Transverse colon (tissue), 4 donors: ENCODE measurements at regions not wholly inside any gene's neighbourhood (a gene's known extent, or its start where the extent isn't known, plus 50 kb on each side); places are given as distances from the start of the nearest gene placed in this dataset.
"Not testable (repeated sequence)": the region's sequence is repeated elsewhere in the genome, so short reads cannot be mapped to it uniquely, and the experiment has no call there.

ENCODE experiments used
- DNase-seq: peaks from one replicate; pipeline ENCODE4 v3.0.0-alpha.2; 2019
- H3K27ac ChIP-seq, 4 donors: fragments of 200-600 bp; sonication (generic); 2 replicates each; pipeline ENCODE4 v1.5.1; 2016 to 2018; ENCODE audit warnings: inconsistent platforms in 4 of 4
- H3K27me3 ChIP-seq: fragments of 200-600 bp; sonication (generic); 2 replicates; pipeline ENCODE4 v1.5.1; 2017; ENCODE audit warnings: inconsistent platforms
- H3K36me3 ChIP-seq, 4 donors: fragments of 200-600 bp; sonication (generic); 2 replicates each; pipeline ENCODE4 v1.5.1; 2017 to 2019; ENCODE audit warnings: inconsistent platforms in 4 of 4
- H3K4me1 ChIP-seq, 4 donors: fragments of 200-600 bp; sonication (generic); 2 replicates each; pipeline ENCODE4 v1.5.1; 2017 to 2020; ENCODE audit warnings: inconsistent platforms in 4 of 4
- H3K4me3 ChIP-seq, 4 donors: fragments of 200-600 bp; sonication (generic); 1 replicate in 1 of 4; 2 replicates in 3 of 4; pipeline versions ENCODE4 v1.5.1 to v1.6.1; 2017 to 2019; ENCODE audit warnings: inconsistent platforms in 4 of 4
- H3K9me3 ChIP-seq, 2 donors: fragments of 200-600 bp; sonication (generic); 2 replicates each; pipeline ENCODE4 v1.5.1; 2017 to 2019; ENCODE audit warnings: inconsistent platforms in 2 of 2
- CTCF ChIP-seq, 5 experiments: fragments of 200-600 bp in 3 of 5; fragments of 450-650 bp in 2 of 5; sonication (generic) in 3 of 5; IDR thresholded peaks; 1 replicate in 2 of 5; 2 replicates in 3 of 5; pipeline ENCODE4 v1.5.1; 2016 to 2017; ENCODE audit warnings: antibody characterized with exemption in 5 of 5, inconsistent platforms in 3 of 5, mild to moderate bottlenecking in 2 of 5, moderate library complexity in 1 of 5
- EP300 ChIP-seq: sonication (generic); formaldehyde crosslinking; IDR thresholded peaks from one replicate; pipeline ENCODE4 v1.6.1; 2017; ENCODE audit warnings: antibody characterized with exemption, low read depth
- POLR2A ChIP-seq: fragments of 450-650 bp; IDR thresholded peaks from one replicate; pipeline ENCODE4 v1.6.1; 2016; ENCODE audit warnings: antibody characterized with exemption, mild to moderate bottlenecking, moderate library complexity
- POLR2AphosphoS5 ChIP-seq, 3 donors: sonication (generic); formaldehyde crosslinking; IDR thresholded peaks; one replicate each; pipeline ENCODE4 v1.6.1; 2016; ENCODE audit warnings: antibody characterized with exemption in 3 of 3
- WGBS, 2 donors: methylation state at CpG; one replicate each; pipeline ENCODE4 v1.1.5; 2018; ENCODE audit warnings: low coverage in 1 of 2; 5-methylcytosine and 5-hydroxymethylcytosine counted together
- in situ Hi-C, 4 donors: fragments of 200-750 bp; cut with MboI; loops; one replicate each; pipeline versions ENCODE4 v1.15.0 to v1.15.1; 2017; ENCODE audit warnings: low sequenced_read_pairs in 3 of 4, low pct_ligation_motif_present in 1 of 4, low pct_unique_long_range_greater_than_20kb in 1 of 4
- intact Hi-C: fragments of 100-400 bp; cut with DNase I; formaldehyde crosslinking; loops from one replicate; pipeline ENCODE4 v1.15.1; 2023; ENCODE audit warnings: low total_unique reads

DNA sequence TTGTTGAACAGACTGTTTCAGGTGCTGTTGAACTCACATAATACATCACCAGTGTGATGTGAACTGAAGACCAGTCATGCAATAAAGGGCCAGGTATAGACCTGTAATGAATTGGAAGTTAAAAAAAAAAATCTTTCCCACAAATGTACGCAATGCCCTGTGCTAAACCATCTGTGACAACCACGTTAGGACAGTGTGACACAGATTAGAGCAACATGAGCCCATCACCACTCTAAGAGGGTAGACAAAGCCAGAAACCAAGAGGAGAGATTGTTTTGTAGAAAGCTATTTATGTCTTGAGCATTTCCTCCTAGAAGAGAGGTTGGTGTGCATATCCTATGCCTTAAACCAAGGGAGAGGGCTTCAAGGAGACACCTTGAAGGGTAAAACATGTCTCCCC lies 77.0 kb upstream of the BEND6 start:
- H3K9me3 ChIP-seq, result no peaks in the 10 kb centered on the region
- in situ Hi-C loops (no loop called here), intact Hi-C loops (no loop called here)
- no peak for DNase-seq
- no peaks in the 10 kb centered on the region for H3K36me3 ChIP-seq
- no peak overlapping the region for H3K4me3 ChIP-seq
- H3K27ac ChIP-seq, result no peak overlapping the region
- peaks cover 0 to 3% (median 0%) of the 10 kb centered on the region in 4 donors for H3K4me1 ChIP-seq
- H3K27me3 ChIP-seq, result no peaks in the 10 kb centered on the region
- TF ChIP-seq CTCF (IDR thresholded peaks at IDR 0.05) (no peak), EP300 (no peak), POLR2A (no peak)
- 67 to 79% methylated on average over 1 to 2 of the region's 2 CpGs for WGBS, 2 donors

- Histone ChIP-seq H3K4me3 (peak overlapping the region in 1 of 4 donors; percentile 4), H3K9me3 (no peaks in the 10 kb centered on the region), H3K36me3 (no peaks in the 10 kb centered on the region), H3K4me1 (peaks cover 0 to 3% (median 0%) of the 10 kb centered on the region in 4 donors), H3K27me3 (no peaks in the 10 kb centered on the region), H3K27ac (peak overlapping the region in 3 of 4 donors; percentile 28 to 39 (median 30))
- DNase-seq, result peak; percentile 57
- in situ Hi-C loops, result no loop called here
- intact Hi-C loops, result no loop called here
- 54 to 80% methylated on average over 5 of the region's 5 CpGs for WGBS, 2 donors
- TF ChIP-seq CTCF (IDR thresholded peaks at IDR 0.05), result no peak
- peak in 2 of 3 donors; percentile 42 to 81 for TF ChIP-seq POLR2AphosphoS5 (IDR thresholded peaks at IDR 0.05)
- peak; percentile 39 for TF ChIP-seq POLR2A
- TF ChIP-seq EP300, result no peak
Observed at GRCh38 chr6:56875961-56876360, 78.9 kb upstream of the BEND6 start.

DNA sequence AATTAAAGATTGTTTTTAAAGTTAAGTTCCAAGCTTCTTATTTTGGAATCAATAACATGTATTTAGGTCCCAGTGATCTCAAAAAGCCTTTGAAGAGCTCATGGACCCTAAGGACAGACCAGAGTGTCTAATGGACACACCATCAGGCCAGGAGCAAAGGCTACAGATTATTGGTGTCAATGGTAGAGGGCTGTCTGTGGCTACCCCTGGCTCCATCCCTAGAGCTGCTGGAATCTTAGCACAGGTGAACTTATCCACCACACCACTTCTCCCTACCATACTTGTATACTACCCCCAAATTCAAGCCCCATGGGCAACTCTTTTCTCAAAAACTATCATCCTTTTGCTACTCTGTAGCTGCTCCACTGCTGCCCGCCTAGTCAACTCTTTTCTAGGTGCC lies 79.4 kb upstream of the BEND6 start:
- TF ChIP-seq POLR2A (no peak), POLR2AphosphoS5 (IDR thresholded peaks at IDR 0.05) (no peak), CTCF (IDR thresholded peaks at IDR 0.05) (no peak), EP300 (no peak)
- Histone ChIP-seq H3K4me1 (peaks cover 0 to 3% (median 0%) of the 10 kb centered on the region in 4 donors), H3K27ac (peak overlapping the region in 2 of 4 donors; percentile 30 to 39), H3K4me3 (peak overlapping the region in 1 of 4 donors; percentile 4), H3K9me3 (no peaks in the 10 kb centered on the region), H3K27me3 (no peaks in the 10 kb centered on the region), H3K36me3 (no peaks in the 10 kb centered on the region)
- WGBS, 2 donors, result 83 to 85% methylated on average over 1 of the region's 1 CpG
- in situ Hi-C loops, result no loop called here
- no peak for DNase-seq
- intact Hi-C loops, result no loop called here

- Histone ChIP-seq H3K9me3 (no peaks in the 10 kb centered on the region), H3K4me3 (no peak overlapping the region), H3K4me1 (peaks cover 0 to 3% (median 0%) of the 10 kb centered on the region in 4 donors), H3K27me3 (no peaks in the 10 kb centered on the region), H3K27ac (no peak overlapping the region), H3K36me3 (no peaks in the 10 kb centered on the region)
- intact Hi-C loops, result no loop called here
- no peak for DNase-seq
- WGBS, 2 donors, result 93 to 94% methylated on average over 3 of the region's 3 CpGs
- in situ Hi-C loops, result loop anchor here in 2 of 4 donors (25.0 kb wide), 2 partner anchors 162 to 237 kb away; partner anchors contain the start of gene DST (in 1 of the 2)
- TF ChIP-seq POLR2A, result no peak
- no peak for TF ChIP-seq CTCF (IDR thresholded peaks at IDR 0.05)
- no peak for TF ChIP-seq EP300
Observed at GRCh38 chr6:56874328-56874727, 80.6 kb upstream of the BEND6 start.

DNA sequence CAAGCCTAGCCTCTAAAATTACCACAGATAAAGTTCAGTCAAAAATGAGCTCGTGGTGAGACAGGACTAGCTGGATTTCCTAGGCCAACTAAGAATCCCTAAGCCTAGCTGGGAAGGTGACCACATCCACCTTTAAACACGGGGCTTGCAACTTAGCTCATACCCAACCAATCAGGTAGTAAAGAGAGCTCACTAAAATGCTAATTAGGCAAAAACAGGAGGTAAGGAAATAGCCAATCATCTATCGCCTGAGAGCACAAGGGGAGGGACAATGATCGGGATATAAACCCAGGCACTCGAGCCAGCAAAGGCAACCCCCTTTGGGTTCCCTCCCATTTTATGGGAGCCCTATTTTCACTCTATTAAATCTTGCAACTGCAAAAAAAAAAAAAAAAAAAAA lies 84.9 kb upstream of the BEND6 start:
- intact Hi-C loops, DNase-seq, H3K4me1 ChIP-seq, H3K27me3 ChIP-seq, H3K36me3 ChIP-seq, H3K9me3 ChIP-seq, H3K4me3 ChIP-seq, H3K27ac ChIP-seq: not testable (repeated sequence)
- WGBS, 2 donors, result 89% methylated on average over 5 of the region's 5 CpGs; no CpG with 5 or more reads in 1 of the 2 donors
- in situ Hi-C loops, result loop anchor here in 2 of 4 donors (25.0 kb wide), 2 partner anchors 158 to 233 kb away; partner anchors contain the start of gene DST (in 1 of the 2)
